COR-L47 (cell line): ENCODE measurements at regions not wholly inside any gene's neighbourhood (a gene's known extent, or its start where the extent isn't known, plus 50 kb on each side); places are given as distances from the start of the nearest gene placed in this dataset.

Source experiments
- DNase-seq: peaks from one replicate; lab custom pipeline; 2025; lab: John Stamatoyannopoulos, UW

DNA sequence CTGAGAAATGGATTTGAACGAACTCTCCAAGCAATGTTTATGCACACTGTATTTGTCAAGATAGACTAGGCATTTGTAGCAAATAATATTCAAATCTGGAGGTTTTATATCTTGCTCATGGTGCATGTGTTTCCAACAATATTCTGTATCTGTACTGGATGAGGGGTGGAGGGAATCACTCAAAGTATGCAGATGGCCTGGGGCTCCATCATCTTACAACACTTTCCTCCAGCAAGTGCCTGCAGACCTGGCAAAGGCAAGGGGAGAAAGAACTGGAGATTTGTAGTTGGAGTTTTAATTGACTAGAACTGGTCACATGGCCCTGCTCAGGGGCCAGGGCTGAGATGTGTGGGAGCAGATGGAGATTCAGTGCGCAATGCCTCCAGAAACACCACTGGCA, 309.0 kb downstream of the PLK2 start:
- no peak for DNase-seq

DNA sequence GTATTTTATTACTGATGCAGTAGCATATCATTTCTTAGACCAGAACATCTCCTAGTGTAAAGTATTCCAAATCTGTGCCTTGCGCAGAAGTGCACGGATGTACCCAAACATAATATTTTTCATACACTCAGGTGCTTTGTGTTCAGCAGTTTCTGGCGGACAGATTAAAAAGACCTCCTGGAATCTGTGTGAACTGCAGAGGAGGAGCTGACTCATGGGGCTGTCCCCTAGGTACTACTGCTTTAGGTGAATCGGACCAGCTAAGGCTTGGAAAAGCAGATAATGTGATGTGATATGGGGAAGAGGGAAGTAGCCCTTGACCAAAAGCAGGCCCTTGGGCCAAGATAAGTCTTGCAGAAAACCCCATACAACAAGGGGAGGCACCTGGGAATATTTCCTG, 310.1 kb downstream of the PLK2 start:
- DNase-seq, result no peak

DNA sequence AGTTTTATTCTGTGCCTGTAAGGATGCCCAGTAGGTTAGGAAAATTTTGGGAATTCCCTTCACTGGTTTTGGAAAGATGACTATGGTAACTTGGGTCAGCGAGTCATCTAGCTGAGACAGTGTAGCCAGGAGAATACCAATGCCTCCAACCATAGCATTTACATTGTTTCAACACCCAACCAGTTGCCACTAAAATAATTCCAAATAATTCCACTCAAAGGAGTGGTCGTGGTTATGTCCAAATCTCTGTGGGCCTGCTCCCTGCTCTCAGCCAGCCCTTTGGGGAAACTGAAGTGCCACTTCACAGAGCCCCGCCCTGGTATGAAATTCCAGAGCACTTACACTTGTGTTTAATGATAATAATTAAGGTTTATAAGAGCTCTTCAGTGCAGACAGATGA, 310.5 kb downstream of the PLK2 start:
- DNase-seq, result no peak

DNA sequence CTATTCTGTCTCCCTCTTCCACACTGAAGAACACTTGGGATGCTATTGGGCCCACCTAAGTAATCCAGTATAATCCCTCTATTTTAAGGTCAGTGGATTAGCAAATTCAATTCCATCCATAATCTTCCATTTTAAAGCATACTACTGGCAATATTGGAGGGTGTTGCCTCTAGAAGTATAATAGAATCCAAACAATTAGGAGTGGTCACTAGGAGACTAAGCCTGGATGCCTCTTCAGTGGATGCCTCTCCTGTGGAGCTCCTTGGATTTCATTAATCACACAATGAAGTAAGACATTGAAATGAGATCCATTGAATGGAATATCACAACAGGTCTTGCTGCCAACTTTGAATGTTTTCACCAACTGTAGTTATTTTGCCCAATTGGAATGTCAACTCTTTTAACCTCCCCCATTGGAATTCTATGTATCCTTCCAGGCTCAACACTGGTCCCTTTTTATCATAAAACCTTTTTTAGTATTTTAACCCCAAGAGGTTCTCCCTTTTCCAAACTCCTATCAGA, 311.6 kb downstream of the PLK2 start:
- no peak for DNase-seq

DNA sequence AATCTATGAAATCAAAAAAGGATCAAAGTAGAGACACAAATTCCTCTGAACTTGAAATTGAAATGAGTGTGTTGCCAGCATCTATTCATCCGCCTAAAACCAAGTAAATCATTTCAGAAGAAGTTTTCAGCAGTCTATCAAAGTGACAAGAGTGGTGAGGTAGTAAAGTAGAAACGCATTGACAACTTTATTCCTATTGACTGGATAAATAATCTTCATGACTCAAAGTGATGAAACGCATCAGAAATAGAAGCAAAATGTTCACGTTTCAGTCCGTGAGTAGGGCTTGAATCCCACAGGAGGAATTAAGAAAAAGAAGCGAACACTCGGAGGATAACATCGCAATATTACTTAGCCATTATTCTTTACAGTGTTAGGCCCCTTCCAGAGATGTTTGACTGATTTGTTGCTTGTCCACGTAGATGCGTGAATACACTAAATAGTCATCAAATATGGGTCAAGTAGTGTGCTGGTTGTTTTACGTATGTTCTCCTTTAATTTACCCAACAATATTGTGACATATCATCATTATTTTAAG, 314.4 kb downstream of the PLK2 start:
- no peak for DNase-seq

DNA sequence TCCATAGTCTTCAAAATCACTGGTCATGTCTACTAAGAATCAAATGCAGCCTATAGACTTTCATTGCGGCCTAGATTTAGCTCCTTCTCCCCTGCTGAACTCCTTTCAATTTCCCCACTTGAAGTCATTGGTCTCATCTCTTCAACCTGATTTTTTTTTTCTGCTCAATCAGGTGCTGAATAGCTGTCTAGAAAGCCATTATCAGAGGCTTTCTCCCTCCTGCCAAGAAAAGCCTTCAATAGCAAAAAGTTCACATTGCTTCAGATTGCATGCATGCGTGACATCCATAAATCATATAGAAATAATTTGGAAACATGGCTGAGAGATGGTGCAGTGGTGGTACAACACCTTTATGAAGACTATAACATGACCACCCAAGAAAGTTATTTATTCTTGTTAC, 316.2 kb downstream of the PLK2 start:
- no peak for DNase-seq

DNA sequence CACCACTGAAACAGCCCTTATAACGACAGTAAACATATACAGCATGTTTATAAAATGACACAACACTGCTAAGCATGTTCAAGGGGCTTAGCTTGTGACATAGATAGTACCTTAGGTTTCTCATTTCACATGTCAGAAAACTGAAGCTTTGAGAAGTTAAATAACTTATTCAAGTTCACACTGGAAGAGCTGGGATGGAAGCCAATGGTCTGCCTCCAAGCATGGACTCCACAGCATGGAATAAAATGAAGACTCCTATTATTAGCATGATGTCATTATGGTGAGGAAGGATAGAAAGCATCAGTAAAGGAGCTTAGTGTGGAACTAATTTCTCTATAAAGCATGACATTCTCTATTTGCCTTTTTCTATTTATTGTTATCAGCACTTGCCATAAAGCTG, 316.7 kb downstream of the PLK2 start:
- DNase-seq, result no peak

DNA sequence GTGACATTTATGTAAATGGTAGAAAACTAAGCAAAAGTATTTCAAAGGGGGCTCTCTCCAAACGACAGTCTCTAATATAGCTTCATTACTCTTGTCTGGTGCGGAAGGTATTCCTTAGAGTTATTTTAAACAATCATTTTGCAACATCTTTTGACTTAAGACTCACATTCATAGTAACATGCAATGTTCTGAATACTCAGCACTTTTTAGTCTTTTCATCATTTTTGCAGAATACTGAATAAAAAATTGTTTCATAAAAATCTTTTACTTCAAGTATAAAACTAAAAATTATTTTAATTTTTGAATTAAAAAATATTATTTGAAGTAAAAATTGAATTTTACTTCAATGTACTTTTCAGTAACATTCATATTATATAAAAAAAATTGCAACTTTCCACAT, 321.1 kb downstream of the PLK2 start:
- DNase-seq, result no peak

DNA sequence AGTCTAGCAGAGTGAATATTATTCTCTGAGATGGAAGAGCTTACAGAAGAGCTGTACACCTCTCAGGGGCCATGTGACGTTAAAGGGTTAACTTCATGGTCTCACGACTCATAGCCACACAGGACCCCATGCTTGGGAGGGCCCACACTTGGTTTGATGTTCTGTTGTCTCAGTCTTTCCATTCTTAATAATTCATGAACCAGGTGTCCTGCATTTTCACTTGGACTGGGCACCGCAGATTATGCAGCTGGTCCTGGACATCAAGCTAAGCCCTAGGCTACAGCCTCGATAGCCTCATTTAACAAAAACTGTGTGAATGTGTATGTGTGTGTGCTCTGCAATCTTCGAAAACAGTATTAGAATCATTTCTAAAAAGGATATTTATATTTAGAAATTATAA, 323.5 kb downstream of the PLK2 start:
- no peak for DNase-seq

DNA sequence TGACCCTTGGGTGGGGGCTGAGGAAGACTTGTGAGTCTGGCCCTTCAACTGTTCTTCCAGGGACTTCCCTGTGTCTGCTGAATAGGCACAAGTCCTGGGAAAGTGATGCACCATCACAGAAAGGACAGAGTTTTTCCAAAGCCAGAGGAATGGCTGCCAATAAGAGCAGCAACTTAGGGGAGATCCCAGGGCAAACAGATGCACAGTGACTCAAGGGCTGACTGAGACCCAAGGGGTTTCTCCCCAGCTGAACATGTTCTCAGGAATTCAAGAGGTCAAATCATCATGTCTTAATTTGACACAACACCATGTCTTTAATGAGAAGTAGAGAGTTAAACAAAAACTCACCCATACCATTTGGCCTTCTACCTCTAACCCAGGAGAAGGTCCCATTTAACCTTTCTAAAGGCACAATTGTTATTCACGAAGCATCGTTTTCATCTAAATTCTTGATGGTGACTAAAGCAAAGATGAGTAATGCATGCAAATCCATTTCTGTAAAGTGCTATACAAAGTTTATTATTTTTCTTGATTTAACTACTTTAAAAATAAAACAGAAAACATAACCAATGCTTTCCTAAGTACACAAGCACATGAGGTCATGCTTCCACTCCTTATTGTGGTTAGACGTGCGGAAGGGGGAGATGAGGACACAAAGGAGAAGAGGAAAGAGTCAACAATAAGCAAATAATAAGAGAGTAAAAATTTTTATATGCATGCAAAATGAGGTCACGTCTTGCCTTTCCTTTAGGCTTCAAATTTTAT, 324.1 kb downstream of the PLK2 start:
- DNase-seq, result no peak

DNA sequence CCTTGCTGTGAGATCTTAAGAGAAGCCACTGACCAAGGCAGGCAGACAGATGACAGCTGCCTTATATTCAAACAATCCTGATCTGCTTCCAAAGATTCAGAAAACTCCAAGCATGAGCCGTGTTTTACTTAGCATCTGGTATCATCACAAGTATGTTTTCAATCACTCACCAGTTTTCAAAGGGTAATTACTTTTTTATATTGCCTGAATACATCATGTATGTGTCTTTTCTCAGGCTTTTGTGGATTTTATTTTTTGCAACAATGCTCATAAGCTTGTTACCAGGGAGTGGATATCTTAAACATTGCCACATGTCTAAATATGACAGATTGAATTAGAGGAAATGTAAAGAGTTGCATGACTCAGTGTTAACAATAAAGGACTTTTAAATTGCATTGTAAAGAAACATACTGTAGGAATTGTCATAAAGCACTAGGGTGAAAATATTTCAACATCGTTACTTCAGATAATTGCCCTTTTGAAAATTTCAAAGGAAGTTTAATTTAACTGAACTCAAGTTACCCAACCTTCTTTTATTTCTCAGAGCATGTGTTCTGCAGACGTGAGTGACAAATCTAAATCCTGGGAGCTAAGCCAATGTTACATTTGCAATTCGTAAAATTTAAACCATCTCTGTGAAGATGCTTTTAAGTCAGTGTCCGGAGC, 326.1 kb downstream of the PLK2 start:
- DNase-seq, result no peak

DNA sequence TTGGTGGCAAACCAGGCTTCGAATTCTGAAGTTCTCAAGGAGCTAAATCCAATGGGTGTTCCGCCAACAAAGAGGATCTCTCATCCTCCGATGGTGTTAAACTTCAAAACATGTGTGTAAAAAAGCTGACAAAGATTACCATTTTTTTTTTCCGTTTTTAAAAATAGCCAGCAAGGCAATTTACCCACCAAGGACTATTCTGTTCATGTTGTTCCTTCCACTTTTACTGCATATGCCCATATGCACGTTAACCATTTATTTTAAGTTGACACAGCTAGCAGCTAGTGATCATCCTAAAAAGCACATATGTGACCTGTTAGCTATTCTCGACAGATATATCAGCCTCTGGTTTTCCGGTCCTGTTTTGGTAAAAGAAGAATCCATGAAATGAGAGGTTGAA, 326.7 kb downstream of the PLK2 start:
- no peak for DNase-seq

DNA sequence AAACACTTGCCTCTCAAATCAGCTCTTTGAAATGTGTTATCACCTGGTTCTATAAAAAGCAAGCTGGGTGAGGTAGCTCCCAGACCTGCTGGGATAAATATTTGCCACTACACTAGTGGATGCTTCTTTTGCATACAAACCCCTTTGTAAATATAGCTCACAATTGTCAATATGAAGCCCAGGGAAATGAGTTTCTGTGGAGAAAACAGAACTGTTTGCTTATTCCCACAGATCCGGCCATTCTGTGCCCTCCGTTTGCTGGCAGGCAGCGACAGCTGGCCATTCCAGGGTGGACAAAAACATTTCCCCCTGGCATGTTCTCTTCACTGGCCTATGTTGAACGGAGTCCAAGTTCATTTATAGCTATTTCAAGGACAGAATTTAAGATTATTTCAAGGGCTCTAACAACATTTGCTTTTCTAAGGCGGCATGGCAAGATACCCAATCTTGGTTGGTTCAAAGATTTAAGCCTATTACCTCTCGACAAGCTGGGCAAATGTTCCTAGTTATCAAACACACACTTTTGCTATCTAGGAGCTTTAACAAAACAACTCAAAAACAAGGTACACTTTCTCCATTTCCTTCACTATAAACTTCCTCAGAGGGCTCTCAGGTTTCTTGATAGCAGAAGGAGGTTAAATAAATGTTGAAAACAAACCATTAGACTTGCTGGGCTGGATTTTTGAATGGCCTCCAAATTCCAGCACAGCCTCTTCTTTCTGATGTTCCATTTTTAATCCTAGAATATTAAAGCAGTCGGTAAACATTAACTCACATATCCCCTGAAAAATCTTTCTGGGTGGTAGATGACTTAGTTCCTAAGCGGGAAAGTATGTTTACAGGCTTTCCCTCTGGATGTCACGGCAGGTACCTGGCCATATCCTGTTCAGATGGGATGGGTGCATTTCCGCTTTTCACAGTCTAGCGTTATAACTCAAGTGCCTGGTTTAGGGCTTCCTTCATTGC, 332.3 kb downstream of the PLK2 start:
- peak; percentile 69 for DNase-seq

DNA sequence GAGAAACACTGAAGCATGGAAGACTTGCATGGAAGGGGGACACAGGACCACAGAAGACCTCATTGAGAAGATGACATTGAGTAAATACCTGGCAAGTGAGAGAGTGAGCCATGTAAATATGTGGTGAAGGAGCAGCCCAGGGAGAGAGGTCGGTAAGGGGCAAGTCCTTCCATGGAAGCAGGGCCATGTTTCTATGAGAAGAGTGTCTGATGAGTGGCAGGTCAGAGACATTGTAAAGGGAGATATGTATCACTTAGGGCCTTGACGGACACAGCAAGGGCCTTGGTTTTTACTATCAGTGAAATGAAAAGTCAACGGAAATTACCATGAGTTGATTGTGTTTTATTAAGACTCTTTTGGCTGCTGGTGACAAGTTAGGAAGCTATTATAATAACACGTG, 336.4 kb downstream of the PLK2 start:
- no peak for DNase-seq

DNA sequence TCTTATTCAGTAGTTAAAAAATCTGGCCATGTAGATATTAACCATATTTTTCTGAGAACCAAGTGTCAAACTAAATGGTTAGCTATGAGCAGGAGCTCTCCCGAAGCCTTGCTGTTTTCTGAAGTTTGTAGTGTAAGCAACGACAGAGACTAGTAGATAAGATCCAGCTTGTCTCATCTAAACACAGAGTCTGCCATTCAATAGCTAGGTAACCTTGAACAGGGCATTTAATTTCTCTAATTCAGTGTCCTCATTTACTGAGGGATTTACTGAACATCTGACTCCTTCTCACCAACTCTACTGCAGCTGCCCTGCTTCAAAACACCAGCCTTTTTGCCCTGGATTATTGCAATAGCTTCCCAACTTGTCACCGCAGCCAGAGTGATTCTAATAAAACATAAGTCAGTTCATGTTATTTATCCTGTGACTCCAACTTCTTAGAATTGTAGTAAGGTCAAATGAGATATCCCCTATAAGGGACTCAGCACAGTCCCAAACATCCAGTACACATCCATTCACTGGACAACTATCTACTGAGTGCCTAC, 337.0 kb downstream of the PLK2 start:
- DNase-seq, result no peak

DNA sequence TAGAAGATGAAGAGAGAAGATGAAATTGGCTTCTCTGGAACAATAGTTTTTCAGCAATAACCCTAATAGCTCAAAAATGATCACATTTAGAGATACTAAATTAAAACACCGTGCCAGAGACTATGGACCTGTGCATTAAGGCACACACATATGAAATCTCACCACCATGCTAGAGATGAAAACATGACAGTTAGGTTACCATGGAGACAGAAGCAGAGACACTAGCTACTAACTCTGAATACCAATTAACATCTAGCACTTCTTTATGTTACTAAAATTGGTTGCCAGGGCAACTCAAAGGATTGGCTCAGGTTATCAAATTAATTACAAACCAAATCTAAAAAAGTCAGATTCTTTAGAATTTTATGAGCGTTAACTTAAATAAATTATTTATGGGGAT, 337.7 kb downstream of the PLK2 start:
- DNase-seq, result peak; percentile 69

DNA sequence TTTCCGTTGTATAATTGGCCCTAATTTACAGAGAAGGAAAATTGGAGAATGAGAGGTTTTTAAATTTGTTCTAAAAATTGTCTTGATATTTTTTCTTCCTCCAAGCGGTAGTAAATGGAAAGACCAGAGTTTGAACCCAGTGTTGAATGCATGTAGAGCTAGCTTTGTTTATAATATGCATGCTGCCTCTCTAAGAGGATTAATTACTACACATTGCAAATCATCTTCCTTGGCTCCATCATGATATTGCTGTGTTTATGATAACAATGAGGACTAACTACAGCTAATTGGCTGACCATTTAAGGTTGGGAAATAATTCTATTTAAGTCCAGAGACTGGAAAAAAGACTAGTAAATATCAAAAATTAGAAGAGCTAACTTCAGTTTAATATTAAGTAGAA, 338.5 kb downstream of the PLK2 start:
- DNase-seq, result peak; percentile 67

DNA sequence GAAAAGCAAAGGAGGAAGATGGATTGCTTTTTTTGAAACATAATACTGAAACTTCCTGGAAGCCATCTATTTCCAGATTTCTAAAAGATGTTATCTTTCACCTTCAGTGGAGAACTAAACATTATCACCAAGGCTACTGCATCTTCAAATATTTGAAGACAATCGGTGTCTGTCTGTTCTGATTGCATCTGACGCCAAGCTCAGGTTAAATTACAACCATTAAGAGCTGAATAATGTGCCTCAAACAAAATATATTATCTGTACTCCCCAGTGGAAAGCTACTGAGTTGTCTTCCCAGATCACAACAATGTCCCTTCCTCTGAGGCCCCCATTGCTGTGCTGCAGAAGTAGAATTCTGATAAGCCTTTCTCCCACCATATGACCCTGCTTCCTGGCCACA, 342.3 kb downstream of the PLK2 start:
- DNase-seq, result peak; percentile 61

DNA sequence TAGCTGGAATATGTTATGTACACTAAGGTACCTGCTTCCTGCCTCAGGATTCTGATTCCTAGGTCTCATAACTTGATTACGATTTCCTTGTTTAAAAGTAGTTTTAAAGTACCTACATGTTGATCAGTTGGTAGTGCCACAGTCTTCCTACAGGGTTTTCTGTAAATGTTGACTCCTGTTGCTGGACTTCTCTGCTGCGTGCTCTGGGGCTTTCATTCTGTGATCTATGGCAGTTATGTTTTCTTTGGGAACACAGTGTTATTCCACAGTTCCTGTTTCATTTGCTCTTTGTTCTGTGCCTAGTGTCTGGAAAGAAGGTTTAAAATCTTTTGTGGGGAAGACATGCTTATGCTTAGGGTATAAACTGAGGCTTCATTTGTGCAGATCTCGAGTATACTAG, 343.5 kb downstream of the PLK2 start:
- no peak for DNase-seq

DNA sequence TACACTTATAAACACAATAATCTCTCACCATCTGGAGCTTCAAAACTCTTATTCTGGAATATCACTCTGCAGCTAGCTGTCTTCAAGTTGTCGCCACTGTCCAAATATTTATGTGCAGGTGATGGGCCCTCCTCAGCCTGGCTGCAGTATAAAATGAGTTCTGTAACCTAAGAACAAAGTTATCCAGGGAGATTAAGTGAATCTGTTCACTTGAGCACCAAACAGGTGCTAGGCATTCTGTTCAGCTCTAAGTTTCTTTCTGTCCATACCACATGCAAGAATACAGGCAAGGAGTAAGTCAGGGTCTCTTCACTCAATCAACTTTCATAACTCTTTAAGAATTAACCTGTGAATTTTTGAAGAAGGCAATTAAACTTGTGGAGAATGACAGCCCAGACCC, 344.1 kb downstream of the PLK2 start:
- DNase-seq, result no peak

DNA sequence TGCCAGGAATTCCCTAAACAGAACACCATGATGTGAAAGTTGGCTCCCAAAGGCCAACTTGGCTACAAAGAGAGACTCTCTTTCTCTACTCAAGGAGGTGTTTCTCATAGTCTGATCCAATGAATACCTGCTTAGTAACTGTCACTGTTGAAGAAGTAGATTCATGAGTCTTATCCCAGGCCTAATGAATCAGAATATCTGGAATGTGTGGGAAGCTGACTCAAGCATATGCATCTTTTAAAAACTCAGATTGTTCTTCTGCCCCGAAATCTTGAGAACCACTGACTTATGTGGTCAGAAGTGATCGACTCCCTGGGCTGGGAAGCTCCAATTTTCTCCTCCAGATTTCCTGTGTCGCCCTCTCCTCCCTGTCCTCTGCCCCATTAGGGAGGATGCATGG, 345.6 kb downstream of the PLK2 start:
- no peak for DNase-seq

DNA sequence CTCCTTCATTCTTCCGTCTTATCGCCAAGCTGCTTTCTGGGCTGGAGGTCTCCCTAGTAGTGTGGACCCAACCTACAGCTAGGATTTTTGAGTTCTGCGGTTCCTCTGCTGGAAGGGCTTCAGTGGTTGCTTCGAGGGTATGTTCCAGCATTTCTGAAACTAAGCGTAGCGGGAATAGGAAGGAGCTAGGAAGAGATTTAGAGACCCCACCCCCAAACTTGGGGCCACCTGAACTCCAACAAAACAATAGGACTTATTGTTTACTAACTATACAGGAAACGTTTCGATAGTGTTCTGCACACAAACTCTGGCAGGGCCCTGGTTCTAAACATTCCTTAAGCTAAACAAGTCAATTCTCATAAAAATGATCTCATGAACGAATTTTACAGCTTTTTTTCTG, 346.7 kb downstream of the PLK2 start:
- no peak for DNase-seq
